AG04450 (cell line): ENCODE measurements at regions not wholly inside any gene's neighbourhood (a gene's known extent, or its start where the extent isn't known, plus 50 kb on each side); places are given as distances from the start of the nearest gene placed in this dataset.

Experiments used
- CTCF ChIA-PET: fragments of 300-600, 350-600 bp; formaldehyde crosslinking; extraction: SDS; loops from one replicate; lab custom pipeline; 2022; ENCODE audit warnings: antibody characterized with exemption, inconsistent platforms; lab: Charles Lee
- POLR2A ChIA-PET: fragments of 350-600 bp; formaldehyde crosslinking; extraction: SDS; loops from one replicate; lab custom pipeline; 2021; ENCODE audit warnings: antibody characterized with exemption, inconsistent platforms; lab: Yijun Ruan, JAX
- DNase-seq: peaks from one replicate; pipeline ENCODE4 v3.0.0-alpha.2; 2011; ENCODE audit warnings: low read depth, low spot score
- H3K27ac ChIP-seq: one replicate; pipeline ENCODE4 v1.5.1; 2012; ENCODE audit warnings: low read depth, low read length, control low read depth
- H3K27me3 ChIP-seq: one replicate; pipeline ENCODE4 v1.6.0; 2012; ENCODE audit warnings: low read length; ENCODE audit not compliant: control insufficient read depth, insufficient read depth
- H3K4me3 ChIP-seq: 2 replicates; pipeline ENCODE4 v1.5.1; 2011; ENCODE audit warnings: mild to moderate bottlenecking, low read depth, low read length, control low read depth
- H3K9me3 ChIP-seq: 2 replicates; pipeline ENCODE4 v1.5.1; 2012; ENCODE audit warnings: low read length; ENCODE audit not compliant: control insufficient read depth, insufficient read depth
- CTCF ChIP-seq: IDR thresholded peaks from 2 replicates; pipeline ENCODE4 v1.5.1; 2011; ENCODE audit warnings: low read depth, low read length, control low read depth, inconsistent platforms

GRCh38 chr2:81266106-81266505 lies 961.6 kb upstream of the LRRTM1 start:
- H3K4me3 ChIP-seq: no peak overlapping the region
- ChIA-PET CTCF (interaction anchor here (0.6 kb wide), 1 partner anchor 12 kb away, joined by 3 read pairs; no protein-coding TSS in a partner anchor), POLR2A (no interaction called here)
- H3K9me3 ChIP-seq: no peaks in the 10 kb centered on the region
- no peak overlapping the region for H3K27ac ChIP-seq
- no peak; the same call in 1 of the 2 replicates for TF ChIP-seq CTCF
- DNase-seq: no peak
- H3K27me3 ChIP-seq: no peaks in the 10 kb centered on the region

GRCh38 chr2:81263989-81264388 lies 959.4 kb upstream of the LRRTM1 start:
- POLR2A ChIA-PET: no interaction called here
- DNase-seq: no peak
- CTCF ChIA-PET: no interaction called here

GRCh38 chr2:81260320-81260719 lies 955.8 kb upstream of the LRRTM1 start:
- Histone ChIP-seq H3K27me3 (no peaks in the 10 kb centered on the region), H3K4me3 (no peak overlapping the region), H3K27ac (no peak overlapping the region), H3K9me3 (no peaks in the 10 kb centered on the region)
- ChIA-PET CTCF (no interaction called here), POLR2A (no interaction called here)
- DNase-seq: no peak
- TF ChIP-seq CTCF: no peak

More at GRCh38 chr2:81263989-81264388, 959.4 kb upstream of the LRRTM1 start:
- Histone ChIP-seq H3K9me3 (no peaks in the 10 kb centered on the region), H3K4me3 (no peak overlapping the region), H3K27me3 (no peaks in the 10 kb centered on the region), H3K27ac (no peak overlapping the region)
- no peak for TF ChIP-seq CTCF

- Histone ChIP-seq H3K27me3 (no peaks in the 10 kb centered on the region), H3K27ac (no peak overlapping the region), H3K9me3 (no peaks in the 10 kb centered on the region), H3K4me3 (no peak overlapping the region)
- DNase-seq: no peak
- ChIA-PET CTCF (no interaction called here), POLR2A (no interaction called here)
- TF ChIP-seq CTCF: no peak
Observed at GRCh38 chr2:81250270-81250669, 945.7 kb upstream of the LRRTM1 start.

GRCh38 chr2:81249152-81249551 lies 944.6 kb upstream of the LRRTM1 start:
- ChIA-PET CTCF (no interaction called here), POLR2A (no interaction called here)
- no peak overlapping the region for H3K4me3 ChIP-seq
- TF ChIP-seq CTCF: no peak
- H3K27ac ChIP-seq: no peak overlapping the region
- DNase-seq: no peak
- no peaks in the 10 kb centered on the region for H3K27me3 ChIP-seq
- no peaks in the 10 kb centered on the region for H3K9me3 ChIP-seq
